ENCODE measurements at regions not wholly inside any gene's neighbourhood (a gene's known extent, or its start where the extent isn't known, plus 50 kb on each side); places are given as distances from the start of the nearest gene placed in this dataset.

- no peak for TF ChIP-seq CTCF (IDR thresholded peaks at IDR 0.05 in 8 of 11, conservative IDR thresholded peaks at IDR 0.05 in 3 of 11)
- no peak for TF ChIP-seq POLR2A (IDR thresholded peaks at IDR 0.05)
These were observed 177.6 kb upstream of the EDNRA start for GRCh38 chr4:147303174-147303872.
